ENCODE measurements at regions not wholly inside any gene's neighbourhood (a gene's known extent, or its start where the extent isn't known, plus 50 kb on each side); places are given as distances from the start of the nearest gene placed in this dataset.

- TF ChIP-seq SP1 (IDR thresholded peaks at IDR 0.05) (no peak), BHLHE40 (IDR thresholded peaks at IDR 0.05; ENCODE audit: borderline replicate concordance) (no peak), FOXM1 (IDR thresholded peaks at IDR 0.05; ENCODE audit: borderline replicate concordance) (no peak), HDGF (IDR thresholded peaks at IDR 0.05; ENCODE audit: borderline replicate concordance) (no peak), FOXA1 (IDR thresholded peaks at IDR 0.05) (no peak), ELF4 (IDR thresholded peaks at IDR 0.05) (no peak), SUZ12 (IDR thresholded peaks at IDR 0.05) (no peak), ZNF384 (IDR thresholded peaks at IDR 0.05) (no peak), FOXK2 (IDR thresholded peaks at IDR 0.05) (no peak), TARDBP (IDR thresholded peaks at IDR 0.05) (no peak), LEF1 (IDR thresholded peaks at IDR 0.05; ENCODE audit: borderline replicate concordance) (no peak), L3MBTL2 (conservative IDR thresholded peaks at IDR 0.05) (no peak), ARNT (IDR thresholded peaks at IDR 0.05) (no peak), NFRKB (IDR thresholded peaks at IDR 0.05) (no peak)
Observed at GRCh38 chr3:110519071-110519470, 552.5 kb upstream of the NECTIN3 start.

Measured in HEK293T (cell line).